GM18519 (cell line): ENCODE measurements at regions not wholly inside any gene's neighbourhood (a gene's known extent, or its start where the extent isn't known, plus 50 kb on each side); places are given as distances from the start of the nearest gene placed in this dataset.

ENCODE experiments used
- ATAC-seq: cut with Tn5 transposase; IDR thresholded peaks from one replicate; pipeline ENCODE4 v1.9.1; 2021; ENCODE audit warnings: mild to moderate bottlenecking, moderate library complexity; ENCODE audit not compliant: unreplicated experiment, low FRiP score

DNA sequence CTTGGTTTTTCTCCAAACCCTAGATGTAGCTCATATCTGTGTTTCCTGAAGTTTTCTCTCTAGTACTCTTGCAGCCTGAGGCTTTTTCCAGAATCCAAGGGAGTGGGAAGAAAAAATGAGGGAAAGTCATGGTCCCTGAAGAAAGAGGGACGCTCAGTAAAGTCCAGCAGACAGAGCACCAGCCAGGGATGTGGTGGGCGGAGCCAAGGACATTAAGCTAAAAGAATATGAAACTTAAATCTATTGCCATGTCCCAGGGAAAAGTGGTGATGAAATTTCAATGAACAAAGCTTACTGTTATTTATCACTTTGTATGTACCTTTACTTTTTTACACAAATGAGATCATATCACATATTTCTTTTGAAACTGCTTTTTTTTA is 430.2 kb downstream of the USP25 start:
- ATAC-seq: no peak

DNA sequence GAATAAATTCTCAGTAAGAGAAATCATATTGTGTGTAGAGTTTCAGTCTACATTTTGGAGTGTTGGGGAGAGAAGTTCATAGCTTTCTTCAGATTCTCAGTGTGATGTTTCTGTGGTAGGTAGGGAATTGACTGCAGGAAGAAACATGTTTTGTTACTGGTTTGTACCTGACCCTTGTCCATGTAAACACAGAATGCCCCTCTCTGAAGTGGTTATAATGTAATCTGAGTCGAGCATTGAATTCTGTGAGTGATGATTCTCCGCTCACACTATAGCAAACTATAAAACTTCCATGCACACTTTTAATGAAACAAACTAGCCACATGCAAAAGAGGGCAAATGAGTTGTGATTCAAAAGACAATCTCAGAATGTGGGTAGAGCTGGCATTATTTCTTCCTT is 433.2 kb downstream of the USP25 start:
- ATAC-seq: no peak

DNA sequence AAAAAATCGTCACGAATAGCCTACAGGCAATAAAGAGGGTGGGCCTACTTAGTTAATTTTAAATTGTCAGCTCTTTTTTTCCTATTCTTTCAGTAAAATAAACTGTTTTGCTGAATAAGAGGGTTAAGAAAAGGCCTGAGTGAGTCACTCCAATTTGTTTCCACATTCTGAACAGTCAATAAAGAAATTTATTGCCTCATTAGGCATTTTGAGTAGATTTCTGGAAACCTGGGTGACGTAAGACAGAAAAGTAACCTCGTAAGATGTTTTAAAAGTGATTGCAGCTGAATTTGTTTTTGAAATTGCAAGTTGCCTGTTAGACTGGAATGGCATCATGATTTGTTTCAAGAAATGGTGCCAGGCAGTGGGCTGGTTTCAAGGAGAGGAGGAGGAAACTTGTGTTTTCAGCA is 439.3 kb downstream of the USP25 start:
- ATAC-seq: no peak

DNA sequence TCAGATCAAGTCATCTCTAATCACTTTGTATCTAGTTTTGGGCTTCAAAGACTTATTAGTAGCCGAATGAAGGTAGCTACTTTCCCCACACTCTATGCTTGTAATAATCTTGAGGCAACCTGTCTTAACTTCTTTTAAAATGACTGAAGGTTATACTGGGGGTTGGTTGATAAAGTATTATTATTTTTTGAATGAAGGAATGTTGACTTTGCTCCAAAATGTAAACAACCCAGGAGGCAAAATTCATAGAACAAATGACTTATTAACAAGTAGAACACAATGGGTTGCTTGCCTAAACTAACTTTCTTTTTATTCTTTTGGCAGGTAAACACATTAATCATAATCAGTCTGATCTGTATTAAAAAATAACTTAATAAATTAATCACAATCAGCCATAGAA is 440.0 kb downstream of the USP25 start:
- ATAC-seq: no peak

DNA sequence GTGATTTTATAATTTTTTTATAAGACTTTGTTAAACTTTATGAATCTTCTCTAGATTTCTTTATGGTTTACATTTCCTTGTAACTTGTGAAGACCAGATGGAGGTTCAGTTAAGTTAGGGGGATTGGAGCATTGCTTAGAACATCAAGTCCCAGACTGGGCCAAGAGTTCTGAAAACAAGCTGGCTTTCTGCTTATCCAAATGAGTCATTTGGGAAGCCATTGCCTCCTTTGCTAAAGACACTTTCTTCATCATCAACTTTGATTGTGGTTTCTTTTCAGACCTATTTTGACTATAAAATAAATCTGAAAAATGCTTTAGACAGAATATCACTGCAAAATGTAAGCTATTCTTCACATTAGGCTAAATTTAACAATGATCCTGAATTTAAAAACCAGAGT is 446.8 kb downstream of the USP25 start:
- ATAC-seq: no peak

DNA sequence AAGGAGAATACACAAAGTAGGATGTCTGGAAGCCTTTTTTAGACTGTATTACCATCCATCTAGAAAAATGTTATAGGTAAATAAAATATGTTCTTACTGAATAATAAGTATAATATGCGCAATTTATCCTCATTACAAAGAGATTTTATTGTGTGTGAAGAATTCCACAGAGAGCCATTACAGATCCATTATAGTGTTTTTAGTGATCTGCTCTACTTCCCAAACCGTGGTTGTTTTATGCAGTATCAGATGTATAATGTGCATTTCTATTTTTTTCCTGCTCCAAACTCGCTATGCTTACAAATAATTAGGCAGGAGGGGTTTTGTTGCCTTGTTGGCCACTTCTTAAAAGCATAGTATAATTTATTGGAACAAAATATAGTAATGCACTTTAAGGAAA is 447.8 kb downstream of the USP25 start:
- ATAC-seq: no peak

DNA sequence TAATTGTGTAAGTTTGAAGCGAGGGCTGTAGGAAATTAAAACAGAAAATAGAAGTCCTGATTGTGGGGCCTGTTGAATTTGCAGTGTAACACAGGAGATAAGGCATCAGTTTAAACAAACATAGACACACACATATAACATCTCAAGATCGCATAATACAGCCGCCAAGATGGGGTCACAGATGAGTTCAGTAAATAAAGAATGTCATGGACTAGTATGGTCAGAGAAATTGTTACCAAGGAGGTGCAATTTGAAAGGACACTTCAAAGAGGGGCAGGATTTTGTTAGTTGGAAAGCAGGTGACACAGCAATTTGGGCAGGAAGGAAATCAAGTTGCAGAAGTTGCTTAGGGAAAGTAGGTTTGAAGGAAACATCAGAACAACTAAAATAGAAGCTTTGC is 450.0 kb downstream of the USP25 start:
- no peak for ATAC-seq

DNA sequence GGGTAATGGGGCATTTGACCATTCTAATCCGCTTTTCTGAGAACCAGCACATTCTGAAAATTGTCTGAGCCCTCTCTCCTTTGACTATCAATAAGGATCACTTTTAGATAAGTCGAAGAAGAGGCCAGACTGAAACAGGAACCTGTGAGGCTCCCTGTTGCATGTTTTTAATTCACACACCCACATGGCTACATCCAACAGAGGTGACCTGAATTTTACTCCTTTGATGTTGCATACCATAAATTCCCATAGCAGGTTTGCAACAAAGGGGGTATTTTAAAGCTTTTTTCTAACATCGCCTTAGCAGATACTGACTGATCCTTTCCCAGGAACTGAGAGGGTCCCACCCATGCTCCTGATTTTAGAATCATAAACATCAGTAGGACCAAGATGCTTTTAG is 450.8 kb downstream of the USP25 start:
- ATAC-seq: no peak

DNA sequence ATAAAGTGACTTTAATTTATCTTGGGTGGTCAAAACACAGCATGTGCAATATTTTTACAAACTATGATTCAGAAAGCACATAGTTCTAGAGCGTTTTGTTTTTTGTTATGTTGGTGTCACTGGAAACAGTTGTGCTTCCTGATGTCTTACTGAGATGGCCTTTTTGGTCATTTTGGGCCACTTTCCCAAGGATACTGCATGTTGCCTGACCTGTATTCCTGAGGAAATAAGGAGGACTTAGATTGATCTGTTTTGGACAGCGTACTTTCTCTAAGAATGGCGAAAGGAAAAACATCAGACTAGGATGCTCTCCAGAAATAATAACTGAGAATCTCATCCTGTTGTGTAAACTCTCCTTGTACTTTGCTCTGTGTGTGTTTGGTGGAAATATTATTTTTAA is 451.2 kb downstream of the USP25 start:
- ATAC-seq: no peak

DNA sequence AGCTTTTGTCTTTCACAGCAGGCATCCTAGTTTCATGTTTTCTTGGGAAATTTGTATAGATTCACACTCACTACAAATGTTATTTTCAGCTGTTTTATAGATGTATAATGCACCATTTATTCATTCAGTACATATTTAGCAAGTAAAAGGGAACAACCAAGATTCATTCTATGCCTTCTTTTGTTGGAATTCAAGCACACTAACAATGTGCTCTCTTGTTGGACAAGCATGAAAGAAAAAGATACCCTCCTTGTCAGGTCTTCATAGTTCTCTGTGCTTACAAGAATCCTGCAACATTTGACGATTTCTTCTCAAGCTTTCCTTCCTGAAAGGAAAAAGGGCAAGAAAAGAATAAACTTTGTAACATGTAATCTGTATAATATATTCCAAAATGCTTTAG is 456.0 kb downstream of the USP25 start:
- ATAC-seq: no peak

DNA sequence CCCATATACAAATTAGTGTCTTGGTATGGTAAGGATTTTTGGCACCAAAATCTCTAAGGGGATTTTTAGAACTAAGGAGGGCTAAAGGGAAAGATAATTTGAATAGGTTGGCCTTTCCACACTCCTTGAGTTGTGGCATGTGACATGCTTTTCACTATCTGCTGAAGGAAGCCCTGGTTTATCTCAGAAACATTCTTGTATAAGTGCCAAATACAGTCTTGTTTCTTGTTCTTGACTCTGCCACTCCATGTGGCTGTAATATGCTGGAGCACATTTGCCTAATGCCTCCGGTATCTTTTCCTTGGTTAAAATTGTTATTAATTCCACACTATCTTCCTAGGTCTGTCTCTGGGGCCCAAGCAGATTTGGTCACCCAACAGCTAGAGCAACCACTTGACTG is 457.0 kb downstream of the USP25 start:
- ATAC-seq: no peak

DNA sequence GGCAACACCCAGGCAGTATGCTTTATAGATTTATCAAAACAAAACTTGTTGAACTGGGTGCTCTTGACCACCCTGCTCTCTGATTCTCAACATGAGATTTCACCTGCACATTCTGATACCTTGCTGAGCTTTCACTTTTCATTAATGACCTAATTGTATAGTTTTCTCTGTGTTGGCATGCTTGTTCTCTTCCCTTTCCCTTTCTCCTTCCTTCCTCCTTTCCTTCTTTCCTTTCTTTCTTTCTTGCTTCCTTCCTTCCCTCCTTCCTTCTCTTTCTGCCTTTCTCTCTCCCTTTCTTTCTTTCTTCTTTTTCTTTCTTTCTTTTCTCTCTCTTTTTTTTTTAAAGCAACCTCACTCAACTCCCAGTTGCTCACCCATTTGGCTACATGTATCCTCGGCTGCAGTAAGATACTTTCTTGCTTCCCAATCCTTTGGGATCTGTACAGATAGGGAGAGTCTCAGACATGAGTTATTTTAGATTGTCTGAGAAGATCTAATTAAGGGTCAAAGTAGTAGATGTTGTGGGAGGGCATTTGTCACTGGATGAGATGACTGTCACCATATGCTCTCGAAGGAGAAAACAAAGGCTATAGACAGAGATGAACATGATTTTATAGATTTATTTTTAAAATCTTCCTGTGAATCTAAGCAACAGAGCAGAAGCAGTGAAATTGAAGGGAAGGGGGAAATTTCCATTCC is 458.0 kb downstream of the USP25 start:
- no peak for ATAC-seq

DNA sequence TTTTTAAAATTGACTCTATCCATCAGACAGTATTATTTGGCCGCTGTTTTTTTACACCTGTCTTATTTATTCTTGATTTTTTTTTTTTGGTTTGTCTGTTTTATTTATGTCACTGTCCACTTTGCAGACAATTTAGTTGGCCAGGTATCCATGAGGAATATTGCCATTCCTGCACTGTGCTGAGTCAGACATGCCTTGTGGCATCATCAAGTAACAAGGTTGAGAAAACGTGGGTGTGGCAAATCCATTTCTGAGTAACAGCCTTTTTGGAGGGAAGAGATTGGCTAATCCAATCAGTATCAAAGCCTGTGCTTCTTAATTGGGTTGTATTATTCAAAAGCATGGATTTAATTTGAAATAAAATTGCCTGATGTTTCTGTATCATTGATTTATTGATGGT is 463.1 kb downstream of the USP25 start:
- no peak for ATAC-seq

DNA sequence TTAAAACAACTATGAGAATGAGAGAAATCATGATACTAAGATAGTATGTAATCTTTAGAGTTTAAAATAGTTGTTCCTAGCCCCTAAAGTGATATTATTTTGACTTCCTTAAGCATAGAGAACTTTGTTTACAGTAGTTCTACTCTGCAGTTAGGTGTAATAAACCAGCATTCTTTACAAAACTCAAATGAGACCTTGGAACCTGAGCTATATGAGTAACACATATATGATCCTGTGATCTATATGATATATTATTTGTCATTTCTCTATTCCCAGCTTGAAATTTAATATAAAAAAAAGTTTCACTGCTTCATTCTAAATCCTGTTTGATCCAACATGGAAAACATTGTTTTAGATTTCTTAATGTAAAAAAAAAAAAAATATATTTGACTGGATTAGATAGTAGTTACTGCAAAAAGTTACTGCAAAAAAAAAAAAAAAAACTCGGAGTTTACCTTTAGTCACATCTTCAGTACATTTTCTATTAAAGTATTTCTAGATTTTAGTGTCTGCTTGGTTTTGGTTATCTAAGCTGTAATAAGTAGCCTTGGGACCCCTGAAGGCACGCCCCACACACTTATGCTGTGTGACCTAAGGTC is 463.8 kb downstream of the USP25 start:
- no peak for ATAC-seq

DNA sequence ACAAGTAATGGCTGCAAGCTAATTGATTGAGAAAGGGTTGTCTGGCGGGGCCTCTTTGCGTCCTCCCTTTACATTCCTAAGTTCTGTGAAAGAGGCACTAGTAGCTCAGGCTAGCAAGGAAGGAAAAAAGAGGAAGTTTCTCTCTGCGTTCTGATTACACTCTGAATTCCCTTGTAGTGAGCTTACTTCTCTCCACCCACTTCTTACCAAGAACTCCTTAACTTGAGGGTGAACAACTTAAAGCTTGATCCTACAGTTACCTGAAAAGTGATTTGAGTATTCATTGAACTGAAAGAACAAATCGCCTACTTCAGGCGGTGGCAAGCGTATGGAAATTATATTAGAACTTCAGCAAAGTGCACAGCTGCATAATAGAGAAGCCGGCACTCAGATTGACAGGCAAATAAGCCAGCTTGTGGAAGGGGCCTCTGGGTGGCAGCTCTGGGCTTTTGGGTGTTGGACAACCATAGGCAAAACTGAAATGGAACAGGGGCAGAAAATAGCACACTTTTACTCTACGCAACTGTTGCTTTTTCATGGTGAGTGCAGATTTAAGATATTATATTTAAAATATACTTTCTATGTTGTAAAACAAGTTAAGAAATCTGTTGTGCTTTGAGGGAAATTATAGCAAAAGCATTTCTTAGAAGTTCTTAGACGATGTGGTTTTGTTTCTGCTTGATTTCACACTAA is 464.5 kb downstream of the USP25 start:
- ATAC-seq: peak; percentile 61

DNA sequence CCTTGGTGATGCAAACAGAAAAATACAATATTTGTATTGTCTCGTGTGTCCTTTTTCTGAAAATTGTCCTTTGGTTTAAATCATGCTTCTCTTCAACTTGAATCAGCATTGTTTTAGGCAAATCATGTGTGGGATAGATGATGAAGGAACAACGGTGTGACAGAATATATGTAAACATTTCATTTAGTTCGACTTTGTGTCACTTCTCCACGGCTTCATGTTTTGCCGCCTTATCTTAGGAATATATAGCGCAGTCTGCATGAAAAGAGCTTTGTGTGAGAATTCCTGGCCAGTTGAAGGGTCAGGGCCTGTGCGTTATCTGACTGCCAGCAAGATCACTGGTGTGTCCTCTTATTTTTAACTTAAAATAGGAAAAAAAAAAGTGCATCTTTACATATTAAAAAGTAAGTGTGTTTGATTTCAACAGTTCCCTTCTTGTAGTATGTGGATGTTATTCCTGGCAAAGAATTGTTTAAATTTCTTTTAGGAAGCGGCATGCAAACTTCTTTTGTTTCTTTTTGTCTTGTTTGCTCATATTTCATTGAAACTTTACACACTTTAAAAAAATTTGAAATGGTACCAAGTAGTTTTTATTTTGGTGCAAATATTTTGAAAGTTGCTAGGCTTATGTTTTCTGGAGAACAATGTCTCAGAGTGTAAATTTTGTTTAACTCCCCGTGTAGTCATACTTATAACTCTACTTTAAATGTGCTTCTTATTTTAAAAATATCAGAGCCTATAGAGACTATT is 465.2 kb downstream of the USP25 start:
- ATAC-seq: no peak

DNA sequence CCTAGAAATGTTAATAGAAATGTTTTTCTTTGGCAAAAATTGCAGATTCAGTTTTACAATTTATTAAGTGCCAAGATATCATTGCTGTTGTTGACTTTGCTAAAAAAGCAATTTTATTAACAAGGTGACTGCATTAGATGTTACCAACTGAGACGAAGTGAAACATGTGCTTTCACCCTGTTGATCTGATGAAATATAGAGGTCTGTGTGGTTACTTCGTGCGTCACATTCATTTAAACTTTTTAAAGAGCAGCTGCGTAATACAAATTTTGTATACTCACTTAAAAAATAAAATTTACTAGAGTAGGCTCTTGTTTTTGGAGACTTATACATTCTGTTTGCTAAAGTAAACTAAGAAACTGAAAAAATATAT is 465.7 kb downstream of the USP25 start:
- no peak for ATAC-seq

DNA sequence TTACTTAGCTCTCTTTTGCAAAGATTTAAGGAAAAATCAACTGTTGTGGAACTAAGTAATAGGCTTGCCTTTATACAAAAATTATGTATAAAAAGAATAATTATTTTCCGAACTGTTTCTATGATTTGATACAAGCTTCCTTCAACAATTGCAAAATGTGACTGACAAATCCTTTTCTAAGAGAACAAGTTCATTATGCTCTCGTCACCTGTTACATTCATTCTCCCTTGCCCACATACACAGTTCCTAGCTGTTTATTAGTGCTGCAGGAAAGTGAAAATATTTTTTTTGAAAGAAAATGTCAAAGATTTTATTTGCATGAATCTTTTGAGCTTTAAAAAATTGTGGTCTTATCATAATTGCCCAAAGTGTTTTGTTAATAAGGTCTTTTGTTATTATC is 466.2 kb downstream of the USP25 start:
- ATAC-seq: no peak

DNA sequence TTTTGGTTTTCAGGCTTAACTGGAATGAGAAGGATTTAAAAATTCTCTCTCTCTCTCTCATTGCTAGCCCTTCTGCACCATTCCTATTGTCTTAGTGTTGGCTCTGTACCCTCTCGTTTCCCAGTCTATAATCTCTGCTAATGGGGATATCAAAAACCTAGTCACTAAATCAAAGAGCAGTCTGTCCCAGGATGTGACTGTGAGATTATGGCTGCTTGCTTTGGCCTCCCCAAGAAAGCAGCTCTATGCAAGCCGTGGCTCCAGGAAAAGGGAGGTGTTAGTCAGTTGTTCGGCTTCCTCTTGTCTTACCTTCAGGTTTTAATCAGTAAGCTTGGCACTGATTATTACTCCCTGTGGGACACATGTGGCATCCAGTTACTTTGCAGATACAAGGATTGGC is 468.8 kb downstream of the USP25 start:
- no peak for ATAC-seq

DNA sequence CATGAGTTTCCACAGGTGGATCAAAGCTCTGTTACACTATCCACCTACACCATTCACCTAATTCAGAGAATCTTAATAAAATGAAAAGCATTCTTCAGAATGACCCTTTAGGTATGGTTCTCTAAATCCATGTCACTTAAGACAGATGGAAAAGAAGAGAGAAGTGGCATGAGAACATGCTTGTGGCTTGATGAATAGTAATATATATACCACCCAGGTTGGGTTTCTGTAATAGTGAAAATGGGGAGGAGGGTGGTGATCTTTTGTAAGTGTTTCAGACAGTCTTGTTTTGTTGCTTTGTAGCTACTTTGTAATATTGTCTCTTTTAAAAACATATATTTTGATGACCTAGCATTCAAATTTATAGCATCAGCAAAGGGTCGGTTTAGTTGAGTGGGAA is 469.8 kb downstream of the USP25 start:
- ATAC-seq: peak; percentile 40

DNA sequence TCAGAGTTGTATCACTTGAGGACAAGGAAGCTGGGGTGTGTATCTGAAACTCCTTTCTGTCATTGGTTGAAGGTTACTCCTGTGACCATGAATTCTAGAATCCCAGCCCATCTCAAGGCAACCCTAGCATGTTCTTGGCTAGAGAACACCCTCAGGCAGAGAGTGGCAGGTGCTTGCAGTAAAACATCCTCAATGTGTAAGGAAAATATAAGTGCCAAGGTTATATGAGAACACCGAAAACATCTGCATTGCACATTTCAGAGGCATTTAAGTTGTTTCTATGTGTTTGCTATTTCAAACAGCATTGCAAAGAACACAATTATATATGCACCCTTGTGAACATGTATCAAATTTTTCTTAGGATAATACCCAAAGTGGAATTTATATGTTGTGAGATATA is 471.9 kb downstream of the USP25 start:
- ATAC-seq: no peak
